Activated naive CD8-positive, alpha-beta T cell (primary cell): ENCODE measurements at regions not wholly inside any gene's neighbourhood (a gene's known extent, or its start where the extent isn't known, plus 50 kb on each side); places are given as distances from the start of the nearest gene placed in this dataset.

ENCODE experiments used
- H3K27ac Mint-ChIP-seq: one replicate; pipeline ENCODE4 v1.8.0; 2021; ENCODE audit warnings: mixed read lengths
- H3K27me3 Mint-ChIP-seq: one replicate; pipeline ENCODE4 v1.8.0; 2021; ENCODE audit warnings: mixed read lengths
- H3K36me3 Mint-ChIP-seq: one replicate; pipeline ENCODE4 v1.8.0; 2021; ENCODE audit warnings: mixed read lengths
- H3K4me1 Mint-ChIP-seq: one replicate; pipeline ENCODE4 v1.8.0; 2021; ENCODE audit warnings: low read depth, mixed read lengths
- H3K4me3 Mint-ChIP-seq: one replicate; pipeline ENCODE4 v1.8.0; 2021; ENCODE audit warnings: mild to moderate bottlenecking, mixed read lengths
- H3K9me3 Mint-ChIP-seq: one replicate; pipeline ENCODE4 v1.8.0; 2021; ENCODE audit warnings: low read depth, mixed read lengths

GRCh38 chr1:34631126-34631525, 123.7 kb upstream of the GJB5 start:
- Mint-ChIP-seq H3K27me3 (no peaks in the 10 kb centered on the region), H3K27ac (no peak overlapping the region), H3K36me3 (no peaks in the 10 kb centered on the region), H3K4me3 (no peak overlapping the region), H3K9me3 (no peaks in the 10 kb centered on the region), H3K4me1 (no peaks in the 10 kb centered on the region)

GRCh38 chr1:34639701-34640100, 115.1 kb upstream of the GJB5 start:
- Mint-ChIP-seq H3K27ac (no peak overlapping the region), H3K27me3 (peaks cover 11% of the 10 kb centered on the region), H3K9me3 (no peaks in the 10 kb centered on the region), H3K36me3 (no peaks in the 10 kb centered on the region), H3K4me1 (no peaks in the 10 kb centered on the region), H3K4me3 (no peak overlapping the region)

- Mint-ChIP-seq H3K27ac (no peak overlapping the region), H3K4me1 (no peaks in the 10 kb centered on the region), H3K4me3 (no peak overlapping the region), H3K36me3 (no peaks in the 10 kb centered on the region), H3K9me3 (no peaks in the 10 kb centered on the region), H3K27me3 (peaks cover 11% of the 10 kb centered on the region)
These were observed 114.0 kb upstream of the GJB5 start for GRCh38 chr1:34640654-34641401.

- Mint-ChIP-seq H3K27ac (no peak overlapping the region), H3K36me3 (no peaks in the 10 kb centered on the region), H3K4me1 (no peaks in the 10 kb centered on the region), H3K4me3 (no peak overlapping the region), H3K9me3 (no peaks in the 10 kb centered on the region), H3K27me3 (peaks cover 15% of the 10 kb centered on the region)
These were observed 112.2 kb upstream of the GJB5 start for GRCh38 chr1:34642679-34643078.

- H3K36me3 Mint-ChIP-seq, result no peaks in the 10 kb centered on the region
- no peaks in the 10 kb centered on the region for H3K4me1 Mint-ChIP-seq
- H3K27me3 Mint-ChIP-seq, result peaks cover 22% of the 10 kb centered on the region
- H3K4me3 Mint-ChIP-seq, result no peak overlapping the region
- H3K27ac Mint-ChIP-seq, result no peak overlapping the region
- no peaks in the 10 kb centered on the region for H3K9me3 Mint-ChIP-seq
These were observed 109.6 kb upstream of the GJB5 start for GRCh38 chr1:34645109-34645688.

GRCh38 chr1:34645919-34646318, 108.9 kb upstream of the GJB5 start:
- Mint-ChIP-seq H3K36me3 (no peaks in the 10 kb centered on the region), H3K27me3 (peaks cover 19% of the 10 kb centered on the region), H3K4me1 (no peaks in the 10 kb centered on the region), H3K27ac (no peak overlapping the region), H3K4me3 (no peak overlapping the region), H3K9me3 (no peaks in the 10 kb centered on the region)

- Mint-ChIP-seq H3K36me3 (no peaks in the 10 kb centered on the region), H3K27me3 (peaks cover 21% of the 10 kb centered on the region), H3K27ac (no peak overlapping the region), H3K4me1 (no peaks in the 10 kb centered on the region), H3K9me3 (no peaks in the 10 kb centered on the region), H3K4me3 (no peak overlapping the region)
These were observed 106.3 kb upstream of the GJB5 start for GRCh38 chr1:34648501-34648900.

- H3K36me3 Mint-ChIP-seq, result no peaks in the 10 kb centered on the region
- H3K27me3 Mint-ChIP-seq, result peaks cover 21% of the 10 kb centered on the region
- H3K27ac Mint-ChIP-seq, result no peak overlapping the region
- H3K4me3 Mint-ChIP-seq, result no peak overlapping the region
- H3K9me3 Mint-ChIP-seq, result no peaks in the 10 kb centered on the region
- H3K4me1 Mint-ChIP-seq, result no peaks in the 10 kb centered on the region
These were observed 104.8 kb upstream of the GJB5 start for GRCh38 chr1:34650090-34650489.

GRCh38 chr1:34650800-34651199, 104.0 kb upstream of the GJB5 start:
- no peaks in the 10 kb centered on the region for H3K9me3 Mint-ChIP-seq
- no peaks in the 10 kb centered on the region for H3K36me3 Mint-ChIP-seq
- H3K27ac Mint-ChIP-seq, result no peak overlapping the region
- H3K4me1 Mint-ChIP-seq, result no peaks in the 10 kb centered on the region
- no peak overlapping the region for H3K4me3 Mint-ChIP-seq
- peaks cover 21% of the 10 kb centered on the region for H3K27me3 Mint-ChIP-seq

GRCh38 chr1:34653110-34653509, 101.7 kb upstream of the GJB5 start:
- H3K27me3 Mint-ChIP-seq, result peaks cover 14% of the 10 kb centered on the region
- no peaks in the 10 kb centered on the region for H3K4me1 Mint-ChIP-seq
- H3K4me3 Mint-ChIP-seq, result no peak overlapping the region
- no peaks in the 10 kb centered on the region for H3K36me3 Mint-ChIP-seq
- H3K27ac Mint-ChIP-seq, result no peak overlapping the region
- no peaks in the 10 kb centered on the region for H3K9me3 Mint-ChIP-seq

- Mint-ChIP-seq H3K9me3 (no peaks in the 10 kb centered on the region), H3K4me1 (no peaks in the 10 kb centered on the region), H3K27ac (no peak overlapping the region), H3K27me3 (peaks cover 11% of the 10 kb centered on the region), H3K36me3 (no peaks in the 10 kb centered on the region), H3K4me3 (no peak overlapping the region)
These were observed 99.5 kb upstream of the GJB5 start for GRCh38 chr1:34655206-34655874.

- Mint-ChIP-seq H3K27me3 (peaks cover 10% of the 10 kb centered on the region), H3K9me3 (no peaks in the 10 kb centered on the region), H3K4me3 (no peak overlapping the region), H3K4me1 (no peaks in the 10 kb centered on the region), H3K36me3 (no peaks in the 10 kb centered on the region), H3K27ac (no peak overlapping the region)
These were observed 99.0 kb upstream of the GJB5 start for GRCh38 chr1:34655875-34656240.

GRCh38 chr1:34656299-34656698, 98.5 kb upstream of the GJB5 start:
- Mint-ChIP-seq H3K4me3 (no peak overlapping the region), H3K27ac (no peak overlapping the region), H3K27me3 (peaks cover 9% of the 10 kb centered on the region), H3K36me3 (no peaks in the 10 kb centered on the region), H3K9me3 (no peaks in the 10 kb centered on the region), H3K4me1 (no peaks in the 10 kb centered on the region)

- H3K4me1 Mint-ChIP-seq, result no peaks in the 10 kb centered on the region
These were observed 98.1 kb upstream of the GJB5 start for GRCh38 chr1:34656731-34657130.

GRCh38 chr1:34657266-34657665, 97.6 kb upstream of the GJB5 start:
- Mint-ChIP-seq H3K36me3 (no peaks in the 10 kb centered on the region), H3K27ac (no peak overlapping the region), H3K27me3 (peaks cover 11% of the 10 kb centered on the region), H3K4me3 (no peak overlapping the region), H3K9me3 (no peaks in the 10 kb centered on the region), H3K4me1 (no peaks in the 10 kb centered on the region)

More at GRCh38 chr1:34656731-34657130, 98.1 kb upstream of the GJB5 start:
- peaks cover 9% of the 10 kb centered on the region for H3K27me3 Mint-ChIP-seq
- H3K36me3 Mint-ChIP-seq, result no peaks in the 10 kb centered on the region
- no peak overlapping the region for H3K4me3 Mint-ChIP-seq
- H3K9me3 Mint-ChIP-seq, result no peaks in the 10 kb centered on the region
- no peak overlapping the region for H3K27ac Mint-ChIP-seq
